Ascending aorta (tissue), 2 donors: ENCODE measurements at regions not wholly inside any gene's neighbourhood (a gene's known extent, or its start where the extent isn't known, plus 50 kb on each side); places are given as distances from the start of the nearest gene placed in this dataset.

Experiments
- DNase-seq, 2 donors: peaks; one replicate each; pipeline ENCODE4 v3.0.0-alpha.2; 2019; ENCODE audit warnings: low spot score in 2 of 2
- H3K27ac ChIP-seq, 2 donors: fragments of 200-600 bp; sonication (generic); one replicate each; pipeline ENCODE4 v1.5.1; 2016 to 2017; ENCODE audit warnings: mild to moderate bottlenecking in 1 of 2
- H3K27me3 ChIP-seq: fragments of 200-600 bp; sonication (generic); one replicate; pipeline ENCODE4 v1.5.1; 2017
- H3K36me3 ChIP-seq, 2 donors: fragments of 200-600 bp; sonication (generic); one replicate each; pipeline ENCODE4 v1.5.1; 2016
- H3K4me1 ChIP-seq, 2 donors: fragments of 200-600 bp; sonication (generic); one replicate each; pipeline ENCODE4 v1.5.1; 2016 to 2017; ENCODE audit warnings: mild to moderate bottlenecking in 1 of 2
- H3K4me3 ChIP-seq, 2 donors: fragments of 200-600 bp; sonication (generic); one replicate each; pipeline ENCODE4 v1.5.1; 2016 to 2017; ENCODE audit warnings: mild to moderate bottlenecking in 1 of 2
- H3K9me3 ChIP-seq, 2 donors: fragments of 200-600 bp; sonication (generic); one replicate each; pipeline ENCODE4 v1.5.1; 2016
- CTCF ChIP-seq, 3 experiments: fragments of 200-600 bp in 2 of 3; fragments of 450-650 bp in 1 of 3; sonication (generic) in 2 of 3; IDR thresholded peaks; one replicate each; pipeline ENCODE4 v1.5.1; 2016 to 2019; ENCODE audit warnings: antibody characterized with exemption in 3 of 3, mild to moderate bottlenecking in 1 of 3, moderate library complexity in 1 of 3
- intact Hi-C: fragments of 100-400 bp; cut with DNase I; formaldehyde crosslinking; loops from one replicate; pipeline ENCODE4 v1.15.1; 2023

- intact Hi-C loops: no loop called here
- H3K9me3 ChIP-seq: no peaks in the 10 kb centered on the region
- no peaks in the 10 kb centered on the region for H3K4me1 ChIP-seq
- H3K27ac ChIP-seq: no peak overlapping the region
- H3K4me3 ChIP-seq: no peak overlapping the region
- no peaks in the 10 kb centered on the region for H3K36me3 ChIP-seq
- TF ChIP-seq CTCF (IDR thresholded peaks at IDR 0.05): no peak
- no peaks in the 10 kb centered on the region for H3K27me3 ChIP-seq
- DNase-seq: no peak
These were observed 57.4 kb upstream of the TFAP2D start for GRCh38 chr6:50655848-50656453.

GRCh38 chr6:50657513-50657912, 55.8 kb upstream of the TFAP2D start:
- no peaks in the 10 kb centered on the region for H3K9me3 ChIP-seq
- intact Hi-C loops: no loop called here
- H3K4me1 ChIP-seq: no peaks in the 10 kb centered on the region
- no peaks in the 10 kb centered on the region for H3K27me3 ChIP-seq
- H3K36me3 ChIP-seq: no peaks in the 10 kb centered on the region
- H3K27ac ChIP-seq: no peak overlapping the region
- no peak for DNase-seq
- no peak overlapping the region for H3K4me3 ChIP-seq
- no peak for TF ChIP-seq CTCF (IDR thresholded peaks at IDR 0.05)

- no peak overlapping the region for H3K4me3 ChIP-seq
- DNase-seq: no peak
- H3K36me3 ChIP-seq: no peaks in the 10 kb centered on the region
- H3K9me3 ChIP-seq: no peaks in the 10 kb centered on the region
- no peak overlapping the region for H3K27ac ChIP-seq
- no peaks in the 10 kb centered on the region for H3K4me1 ChIP-seq
- intact Hi-C loops: no loop called here
- no peak for TF ChIP-seq CTCF (IDR thresholded peaks at IDR 0.05)
- H3K27me3 ChIP-seq: no peaks in the 10 kb centered on the region
These were observed 54.8 kb upstream of the TFAP2D start for GRCh38 chr6:50658561-50658960.

GRCh38 chr6:50661636-50662035, 51.7 kb upstream of the TFAP2D start:
- no peaks in the 10 kb centered on the region for H3K4me1 ChIP-seq
- no peak overlapping the region for H3K4me3 ChIP-seq
- no peaks in the 10 kb centered on the region for H3K36me3 ChIP-seq
- no peak for DNase-seq
- intact Hi-C loops: no loop called here
- H3K27me3 ChIP-seq: no peaks in the 10 kb centered on the region
- no peak for TF ChIP-seq CTCF (IDR thresholded peaks at IDR 0.05)
- H3K9me3 ChIP-seq: no peaks in the 10 kb centered on the region
- no peak overlapping the region for H3K27ac ChIP-seq
